Cardiac fibroblast (primary cell): ENCODE measurements at regions not wholly inside any gene's neighbourhood (a gene's known extent, or its start where the extent isn't known, plus 50 kb on each side); places are given as distances from the start of the nearest gene placed in this dataset.
"Not testable (repeated sequence)": the region's sequence is repeated elsewhere in the genome, so short reads cannot be mapped to it uniquely, and the experiment has no call there.

Experiments
- DNase-seq, 2 donors: peaks; one replicate each; pipeline versions ENCODE4 v3.0.0 to v3.0.0-alpha.2; 2010; ENCODE audit warnings: low read depth in 2 of 2
- H3K4me3 ChIP-seq, 2 donors: replicated peaks in 1 of 2; 1 replicate in 1 of 2; 2 replicates in 1 of 2; pipeline ENCODE4 v1.5.1; 2011; ENCODE audit warnings: low read depth in 2 of 2, low read length in 2 of 2, mild to moderate bottlenecking in 2 of 2, moderate library complexity in 1 of 2
- CTCF ChIP-seq: IDR thresholded peaks from one replicate; pipeline ENCODE4 v1.5.1; 2011; ENCODE audit warnings: low read depth, mild to moderate bottlenecking, low read length, inconsistent platforms

GRCh38 chr3:8423307-8423706, 78.3 kb upstream of the LMCD1 start:
- no peak for TF ChIP-seq CTCF
- no peak for DNase-seq

GRCh38 chr3:8424281-8424680, 77.3 kb upstream of the LMCD1 start:
- no peak for DNase-seq
- no peak overlapping the region for H3K4me3 ChIP-seq
- no peak for TF ChIP-seq CTCF

More at GRCh38 chr3:8423307-8423706, 78.3 kb upstream of the LMCD1 start:
- no peak overlapping the region for H3K4me3 ChIP-seq

- no peak for DNase-seq
- no peak for TF ChIP-seq CTCF
- H3K4me3 ChIP-seq = no peak overlapping the region
These were observed 64.8 kb upstream of the LMCD1 start for GRCh38 chr3:8436661-8437287.

GRCh38 chr3:8438507-8439079, 63.0 kb upstream of the LMCD1 start:
- H3K4me3 ChIP-seq = no peak overlapping the region
- no peak for TF ChIP-seq CTCF
- no peak for DNase-seq

- not testable (repeated sequence) for DNase-seq, H3K4me3 ChIP-seq
These were observed 61.5 kb upstream of the LMCD1 start for GRCh38 chr3:8440142-8440541.

GRCh38 chr3:8441969-8442559, 59.6 kb upstream of the LMCD1 start:
- DNase-seq = peak; percentile 80 to 86
- peak; percentile 77 for TF ChIP-seq CTCF
- H3K4me3 ChIP-seq = no peak overlapping the region

- no peak for TF ChIP-seq CTCF
- H3K4me3 ChIP-seq = no peak overlapping the region
- DNase-seq = peak in 1 of 2 donors; percentile 33
These were observed 58.5 kb upstream of the LMCD1 start for GRCh38 chr3:8442993-8443650.
